Coronary artery (tissue), 2 donors: ENCODE measurements at regions not wholly inside any gene's neighbourhood (a gene's known extent, or its start where the extent isn't known, plus 50 kb on each side); places are given as distances from the start of the nearest gene placed in this dataset.

Experiments
- DNase-seq: peaks from one replicate; pipeline ENCODE4 v3.0.0-alpha.2; 2017; ENCODE audit warnings: low spot score
- H3K27ac ChIP-seq, 2 donors: fragments of 200-600 bp; sonication (generic); one replicate each; pipeline ENCODE4 v1.5.1; 2016 to 2019
- H3K4me3 ChIP-seq: fragments of 200-600 bp; sonication (generic); 2 replicates; pipeline ENCODE4 v1.5.1; 2016; ENCODE audit warnings: mild to moderate bottlenecking, moderate library complexity
- TF ChIP-seq, protein P1 (sequence below): fragments of 200-600 bp; sonication (generic); IDR thresholded peaks from one replicate; pipeline ENCODE4 v1.5.1; 2019; ENCODE audit warnings: antibody characterized with exemption

GRCh38 chr2:56729212-56729611 lies 545.4 kb downstream of the CCDC85A start:
- Histone ChIP-seq H3K27ac (no peak overlapping the region), H3K4me3 (no peak overlapping the region)
- TF ChIP-seq, protein P1, sequence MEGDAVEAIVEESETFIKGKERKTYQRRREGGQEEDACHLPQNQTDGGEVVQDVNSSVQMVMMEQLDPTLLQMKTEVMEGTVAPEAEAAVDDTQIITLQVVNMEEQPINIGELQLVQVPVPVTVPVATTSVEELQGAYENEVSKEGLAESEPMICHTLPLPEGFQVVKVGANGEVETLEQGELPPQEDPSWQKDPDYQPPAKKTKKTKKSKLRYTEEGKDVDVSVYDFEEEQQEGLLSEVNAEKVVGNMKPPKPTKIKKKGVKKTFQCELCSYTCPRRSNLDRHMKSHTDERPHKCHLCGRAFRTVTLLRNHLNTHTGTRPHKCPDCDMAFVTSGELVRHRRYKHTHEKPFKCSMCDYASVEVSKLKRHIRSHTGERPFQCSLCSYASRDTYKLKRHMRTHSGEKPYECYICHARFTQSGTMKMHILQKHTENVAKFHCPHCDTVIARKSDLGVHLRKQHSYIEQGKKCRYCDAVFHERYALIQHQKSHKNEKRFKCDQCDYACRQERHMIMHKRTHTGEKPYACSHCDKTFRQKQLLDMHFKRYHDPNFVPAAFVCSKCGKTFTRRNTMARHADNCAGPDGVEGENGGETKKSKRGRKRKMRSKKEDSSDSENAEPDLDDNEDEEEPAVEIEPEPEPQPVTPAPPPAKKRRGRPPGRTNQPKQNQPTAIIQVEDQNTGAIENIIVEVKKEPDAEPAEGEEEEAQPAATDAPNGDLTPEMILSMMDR: no peak
- DNase-seq: no peak

- Histone ChIP-seq H3K4me3 (no peak overlapping the region), H3K27ac (no peak overlapping the region)
- TF ChIP-seq, protein P1: no peak
- no peak for DNase-seq
Measured at GRCh38 chr2:56732946-56733345, 549.2 kb downstream of the CCDC85A start.

GRCh38 chr2:56739413-56739812 lies 555.6 kb downstream of the CCDC85A start:
- H3K27ac ChIP-seq: no peak overlapping the region
- H3K4me3 ChIP-seq: no peak overlapping the region
- no peak for DNase-seq
- TF ChIP-seq, protein P1: no peak

DNA sequence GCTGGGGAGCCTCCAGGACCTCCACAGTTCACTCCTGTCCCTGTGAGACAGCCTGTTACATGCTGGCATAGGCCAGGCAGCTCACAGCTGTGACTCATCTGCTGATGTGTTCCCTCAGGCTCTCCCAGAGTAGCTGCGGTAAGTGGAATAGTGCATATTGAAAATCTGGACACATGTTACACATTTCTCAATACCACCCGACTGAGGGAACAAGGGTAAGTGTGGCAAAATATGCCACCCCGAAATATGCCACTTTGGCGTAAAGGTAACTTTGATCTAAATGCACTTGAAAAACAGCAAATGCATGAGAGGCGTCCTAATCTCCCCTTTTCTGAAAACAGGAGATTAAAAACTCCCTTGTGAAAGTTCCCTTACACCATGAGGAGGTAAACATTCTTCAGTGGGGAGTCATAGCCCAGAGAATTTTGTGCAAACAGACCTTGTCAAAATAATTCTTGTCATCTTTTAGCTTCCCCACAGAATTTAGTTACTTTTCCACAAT lies 557.9 kb downstream of the CCDC85A start:
- peak overlapping the region; percentile 35 for H3K4me3 ChIP-seq
- H3K27ac ChIP-seq: peak overlapping the region in 1 of 2 donors; percentile 30
- TF ChIP-seq, protein P1: no peak
- peak; percentile 72 for DNase-seq

DNA sequence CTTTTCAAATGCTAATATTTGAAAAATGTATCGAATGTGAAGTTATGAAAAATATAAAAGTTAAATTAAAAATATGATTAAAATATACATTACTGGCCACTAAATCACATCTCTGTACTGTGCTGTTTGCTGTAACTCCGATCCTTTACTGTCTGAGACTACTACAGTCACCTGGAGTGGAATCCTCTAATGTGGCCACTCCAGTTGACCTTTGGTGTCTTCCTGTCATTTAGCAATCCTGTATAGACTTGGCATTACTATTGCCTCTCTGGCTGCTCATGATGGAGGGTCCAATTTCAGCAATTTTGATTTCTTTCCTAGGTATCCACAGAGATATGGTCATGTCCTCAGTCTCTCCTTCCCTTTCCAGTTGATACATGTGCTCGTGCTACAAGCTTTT lies 560.0 kb downstream of the CCDC85A start:
- Histone ChIP-seq H3K4me3 (no peak overlapping the region), H3K27ac (no peak overlapping the region)
- no peak for DNase-seq
- TF ChIP-seq, protein P1: no peak

DNA sequence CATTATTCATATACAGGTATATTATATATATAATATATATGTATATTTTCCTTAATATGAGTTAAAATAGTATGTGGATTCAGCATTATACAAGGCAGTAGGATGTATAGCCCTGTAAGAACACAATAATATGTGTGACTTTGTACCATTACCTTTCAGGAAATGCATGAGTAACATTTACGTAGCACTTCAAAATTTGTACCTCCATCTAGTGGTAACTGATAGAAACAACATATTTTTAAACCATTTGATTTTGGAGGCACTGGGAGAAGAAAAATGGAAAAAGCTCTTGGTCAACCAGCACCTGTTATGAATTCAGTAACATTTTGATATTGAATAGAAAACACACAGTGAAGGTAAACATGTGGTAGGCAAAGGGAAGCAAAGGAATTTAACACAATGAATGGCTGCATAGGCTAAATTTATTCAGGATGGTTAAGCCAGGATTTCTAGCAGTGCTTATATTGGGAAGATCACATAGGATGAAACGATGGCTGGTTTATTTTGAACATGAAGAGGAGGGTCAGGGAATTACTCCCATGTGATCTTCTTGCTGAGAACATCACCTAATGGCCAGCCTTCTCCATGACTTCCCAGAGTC lies 565.5 kb downstream of the CCDC85A start:
- Histone ChIP-seq H3K27ac (no peak overlapping the region), H3K4me3 (no peak overlapping the region)
- TF ChIP-seq, protein P1: no peak
- DNase-seq: no peak

DNA sequence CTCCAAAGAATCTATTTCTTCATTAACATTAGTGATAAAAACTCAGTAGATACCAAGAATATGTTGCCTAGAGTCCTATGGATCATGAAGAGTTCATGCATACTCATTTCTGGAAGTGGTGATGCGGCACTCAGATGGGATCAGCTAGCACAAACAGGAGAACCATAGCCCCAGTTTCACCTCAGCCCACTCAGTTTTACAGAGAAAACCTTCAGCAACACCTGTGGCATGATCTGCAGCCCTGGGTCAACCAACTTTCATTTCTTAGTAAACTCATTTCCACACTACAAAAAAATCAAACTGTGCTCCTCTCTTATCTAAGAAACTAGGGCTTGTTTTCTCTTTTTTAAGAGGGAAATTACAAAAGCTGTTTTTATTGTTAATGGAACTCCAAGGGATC lies 569.4 kb downstream of the CCDC85A start:
- Histone ChIP-seq H3K4me3 (no peak overlapping the region), H3K27ac (no peak overlapping the region)
- TF ChIP-seq, protein P1: no peak
- DNase-seq: no peak
